Right forelimb (tissue), 1 donor: ENCODE measurements at regions not wholly inside any gene's neighbourhood (a gene's known extent, or its start where the extent isn't known, plus 50 kb on each side); places are given as distances from the start of the nearest gene placed in this dataset.

Source experiments
- DNase-seq: peaks from one replicate; pipeline ENCODE4 v3.0.0-alpha.2; 2018

GRCh38 chrX:151796576-151796975, 62.0 kb downstream of the CNGA2 start:
- no peak for DNase-seq

- no peak for DNase-seq
These were observed 67.4 kb downstream of the CNGA2 start for GRCh38 chrX:151801980-151802379.

GRCh38 chrX:151806967-151807540, 72.5 kb downstream of the CNGA2 start:
- no peak for DNase-seq

- no peak for DNase-seq
These were observed 78.1 kb downstream of the CNGA2 start for GRCh38 chrX:151812661-151813060.

- no peak for DNase-seq
These were observed 80.2 kb downstream of the CNGA2 start for GRCh38 chrX:151814767-151815166.

- DNase-seq, result no peak
These were observed 80.9 kb downstream of the CNGA2 start for GRCh38 chrX:151815398-151815797.

GRCh38 chrX:151816934-151817333, 82.4 kb downstream of the CNGA2 start:
- DNase-seq, result no peak

- DNase-seq, result no peak
These were observed 84.3 kb downstream of the CNGA2 start for GRCh38 chrX:151818828-151819227.

GRCh38 chrX:151821226-151821625, 86.7 kb downstream of the CNGA2 start:
- DNase-seq, result no peak

- DNase-seq, result no peak
These were observed 87.7 kb upstream of the MAGEA4 start for GRCh38 chrX:151825007-151825406.

- DNase-seq, result peak; percentile 45
These were observed 86.7 kb upstream of the MAGEA4 start for GRCh38 chrX:151825925-151826485.

- no peak for DNase-seq
These were observed 84.1 kb upstream of the MAGEA4 start for GRCh38 chrX:151828439-151829080.

GRCh38 chrX:151830911-151831310, 81.8 kb upstream of the MAGEA4 start:
- DNase-seq, result no peak

GRCh38 chrX:151852294-151852693, 60.4 kb upstream of the MAGEA4 start:
- DNase-seq, result no peak

GRCh38 chrX:151854726-151855495, 57.8 kb upstream of the MAGEA4 start:
- DNase-seq, result no peak

- DNase-seq, result no peak
These were observed 53.2 kb upstream of the MAGEA4 start for GRCh38 chrX:151859481-151859880.

- no peak for DNase-seq
These were observed 51.9 kb upstream of the MAGEA4 start for GRCh38 chrX:151860827-151861226.
